Stomach (tissue), 8 donors: ENCODE measurements at regions not wholly inside any gene's neighbourhood (a gene's known extent, or its start where the extent isn't known, plus 50 kb on each side); places are given as distances from the start of the nearest gene placed in this dataset.

Experiments
- DNase-seq, 2 donors: peaks; one replicate each; pipeline versions ENCODE4 v3.0.0 to v3.0.0-alpha.2; 2013 to 2019
- H3K27ac ChIP-seq, 5 donors: fragments of 200-600 bp in 4 of 5; sonication (generic) in 4 of 5; one replicate each; pipeline ENCODE4 v1.5.1; 2013 to 2019; ENCODE audit warnings: mild to moderate bottlenecking in 1 of 5, moderate library complexity in 1 of 5
- H3K27me3 ChIP-seq, 3 donors: fragments of 200-600 bp; sonication (generic); one replicate each; pipeline ENCODE4 v1.5.1; 2017 to 2019; ENCODE audit warnings: mixed run types in 1 of 3
- H3K36me3 ChIP-seq, 4 donors: fragments of 200-600 bp; sonication (generic); 1 replicate in 3 of 4; 2 replicates in 1 of 4; pipeline ENCODE4 v1.5.1; 2016 to 2019
- H3K4me1 ChIP-seq, 4 donors: fragments of 200-600 bp; sonication (generic); one replicate each; pipeline ENCODE4 v1.5.1; 2016 to 2019
- H3K4me3 ChIP-seq, 4 donors: fragments of 200-600 bp; sonication (generic) in 3 of 4; one replicate each; pipeline ENCODE4 v1.5.1; 2016 to 2019; ENCODE audit warnings: mild to moderate bottlenecking in 1 of 4
- H3K9me3 ChIP-seq, 4 donors: fragments of 200-600 bp; sonication (generic); one replicate each; pipeline ENCODE4 v1.5.1; 2016 to 2019
- CTCF ChIP-seq, 7 experiments: fragments of 450-650 bp in 4 of 7; fragments of 200-600 bp in 3 of 7; sonication (generic) in 3 of 7; IDR thresholded peaks; one replicate each; pipeline ENCODE4 v1.5.1; 2016 to 2019; ENCODE audit warnings: antibody characterized with exemption in 7 of 7, control low read depth in 2 of 7, mild to moderate bottlenecking in 1 of 7
- EP300 ChIP-seq: sonication (generic); formaldehyde crosslinking; IDR thresholded peaks from one replicate; pipeline ENCODE4 v1.6.1; 2017; ENCODE audit warnings: antibody characterized with exemption
- POLR2A ChIP-seq, 4 donors: fragments of 450-650 bp; IDR thresholded peaks; one replicate each; pipeline ENCODE4 v1.6.1; 2016; ENCODE audit warnings: antibody characterized with exemption in 4 of 4, control low read depth in 2 of 4, mild to moderate bottlenecking in 1 of 4, moderate library complexity in 1 of 4
- POLR2AphosphoS5 ChIP-seq, 3 donors: sonication (generic); formaldehyde crosslinking; IDR thresholded peaks; one replicate each; pipeline ENCODE4 v1.6.1; 2016; ENCODE audit warnings: antibody characterized with exemption in 3 of 3
- WGBS, 5 donors: extraction: QIAGEN DNeasy Blood & Tissue Kit in 3 of 5; methylation state at CpG; one replicate each; pipeline versions ENCODE4 v1.1.5 to v1.1.7; 2013 to 2018; 5-methylcytosine and 5-hydroxymethylcytosine counted together
- intact Hi-C: fragments of 100-400 bp; cut with DNase I; formaldehyde crosslinking; loops from one replicate; pipeline ENCODE4 v1.15.1; 2023; ENCODE audit warnings: low total_unique reads
- donor health status: healthy with polysubstance abuse.
- donor health status: Bipolar disorder and iron deficiency.
- donor health status: healthy.

GRCh38 chr16:73412416-73412815 lies 364.5 kb upstream of the ZFHX3 start:
- no peaks in the 10 kb centered on the region for H3K36me3 ChIP-seq
- no peak overlapping the region for H3K27ac ChIP-seq
- H3K4me1 ChIP-seq: no peaks in the 10 kb centered on the region
- no peaks in the 10 kb centered on the region for H3K9me3 ChIP-seq
- no peak for TF ChIP-seq EP300
- intact Hi-C loops: no loop called here
- WGBS, 5 donors: 82 to 93% (median 87%) methylated on average over 7 of the region's 7 CpGs
- DNase-seq: no peak
- H3K4me3 ChIP-seq: no peak overlapping the region
- H3K27me3 ChIP-seq: no peaks in the 10 kb centered on the region

- Histone ChIP-seq H3K4me1 (no peaks in the 10 kb centered on the region), H3K27ac (no peak overlapping the region), H3K9me3 (no peaks in the 10 kb centered on the region), H3K4me3 (no peak overlapping the region), H3K36me3 (no peaks in the 10 kb centered on the region), H3K27me3 (no peaks in the 10 kb centered on the region)
- TF ChIP-seq POLR2A (IDR thresholded peaks at IDR 0.05) (no peak), CTCF (IDR thresholded peaks at IDR 0.05) (no peak), POLR2AphosphoS5 (IDR thresholded peaks at IDR 0.05) (no peak), EP300 (no peak)
- WGBS, 5 donors: 84 to 94% (median 91%) methylated on average over 6 of the region's 6 CpGs
- intact Hi-C loops: no loop called here
- no peak for DNase-seq
Observed at GRCh38 chr16:73408716-73409115, 360.8 kb upstream of the ZFHX3 start.

- Histone ChIP-seq H3K9me3 (no peaks in the 10 kb centered on the region), H3K4me1 (no peaks in the 10 kb centered on the region), H3K4me3 (no peak overlapping the region), H3K27ac (no peak overlapping the region), H3K27me3 (no peaks in the 10 kb centered on the region), H3K36me3 (no peaks in the 10 kb centered on the region)
- no peak for TF ChIP-seq POLR2AphosphoS5 (IDR thresholded peaks at IDR 0.05)
- DNase-seq: no peak
- intact Hi-C loops: no loop called here
- 62 to 83% (median 71%) methylated on average over 7 of the region's 7 CpGs for whole genome bisulfite sequencing, 5 donors
Observed at GRCh38 chr16:73408311-73408710, 360.4 kb upstream of the ZFHX3 start.

DNA sequence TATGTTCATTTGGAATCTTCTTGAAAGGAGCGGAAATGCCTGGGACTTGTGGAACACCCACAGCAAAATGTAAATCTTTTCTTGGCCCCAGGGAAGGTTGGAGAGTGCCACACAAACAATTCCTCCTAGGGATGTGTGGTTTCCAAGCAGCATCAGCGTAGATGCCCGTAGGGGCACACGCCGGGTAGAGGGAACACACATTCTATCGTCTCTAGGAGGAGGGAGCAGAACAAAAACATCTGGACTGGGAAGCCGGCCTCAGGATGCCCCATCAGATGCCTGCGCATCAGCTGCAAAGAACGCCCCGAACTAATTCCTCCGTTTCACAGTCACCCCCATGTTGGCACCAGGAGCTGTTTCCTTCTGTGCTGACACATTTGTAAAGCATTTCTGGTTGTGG lies 357.9 kb upstream of the ZFHX3 start:
- H3K4me1 ChIP-seq: no peaks in the 10 kb centered on the region
- TF ChIP-seq POLR2AphosphoS5 (IDR thresholded peaks at IDR 0.05) (no peak), POLR2A (IDR thresholded peaks at IDR 0.05) (no peak), EP300 (no peak), CTCF (IDR thresholded peaks at IDR 0.05) (no peak)
- H3K4me3 ChIP-seq: no peak overlapping the region
- intact Hi-C loops: no loop called here
- 85 to 95% (median 86%) methylated on average over 11 of the region's 11 CpGs for WGBS, 5 donors
- no peaks in the 10 kb centered on the region for H3K27me3 ChIP-seq
- DNase-seq: no peak
- H3K36me3 ChIP-seq: no peaks in the 10 kb centered on the region
- H3K9me3 ChIP-seq: no peaks in the 10 kb centered on the region
- H3K27ac ChIP-seq: no peak overlapping the region

- no peaks in the 10 kb centered on the region for H3K9me3 ChIP-seq
- intact Hi-C loops: no loop called here
- no peak for DNase-seq
- no peaks in the 10 kb centered on the region for H3K4me1 ChIP-seq
- no peaks in the 10 kb centered on the region for H3K36me3 ChIP-seq
- no peak overlapping the region for H3K27ac ChIP-seq
- H3K4me3 ChIP-seq: no peak overlapping the region
- TF ChIP-seq CTCF (IDR thresholded peaks at IDR 0.05): no peak
- no peaks in the 10 kb centered on the region for H3K27me3 ChIP-seq
Observed at GRCh38 chr16:73404001-73404400, 356.1 kb upstream of the ZFHX3 start.

- no peak overlapping the region for H3K27ac ChIP-seq
- no peak overlapping the region for H3K4me3 ChIP-seq
- 87 to 95% (median 90%) methylated on average over 12 of the region's 12 CpGs for WGBS, 5 donors
- H3K9me3 ChIP-seq: no peaks in the 10 kb centered on the region
- no peaks in the 10 kb centered on the region for H3K27me3 ChIP-seq
- no peak for DNase-seq
- intact Hi-C loops: no loop called here
- no peaks in the 10 kb centered on the region for H3K4me1 ChIP-seq
- no peak for TF ChIP-seq CTCF (IDR thresholded peaks at IDR 0.05)
- no peak for TF ChIP-seq POLR2AphosphoS5 (IDR thresholded peaks at IDR 0.05)
- no peaks in the 10 kb centered on the region for H3K36me3 ChIP-seq
Observed at GRCh38 chr16:73403291-73403690, 355.4 kb upstream of the ZFHX3 start.
